Natural killer cell (primary cell): ENCODE measurements at regions not wholly inside any gene's neighbourhood (a gene's known extent, or its start where the extent isn't known, plus 50 kb on each side); places are given as distances from the start of the nearest gene placed in this dataset.

Source experiments
- ATAC-seq, 3 donors: fragments of 150-1000 bp in 2 of 3; fragments of 200-7000 bp in 1 of 3; cut with Tn5 transposase; 1 replicate in 1 of 3; 2 replicates in 2 of 3; pipeline ENCODE4 v1.10.0; 2021; ENCODE audit warnings: mild to moderate bottlenecking in 2 of 3, moderate library complexity in 2 of 3
- DNase-seq, 2 donors: peaks; one replicate each; pipeline versions ENCODE4 v3.0.0 to v3.0.0-alpha.2; 2013 to 2021; ENCODE audit warnings: mixed read lengths in 1 of 2
- H3K27ac ChIP-seq: one replicate; pipeline ENCODE4 v1.5.1; 2013; ENCODE audit warnings: mild to moderate bottlenecking, low read length
- H3K27me3 ChIP-seq: one replicate; pipeline ENCODE4 v1.6.1; 2013; ENCODE audit warnings: low read length; ENCODE audit not compliant: control insufficient read depth, insufficient read depth
- H3K36me3 ChIP-seq: one replicate; pipeline ENCODE4 v1.6.1; 2013; ENCODE audit warnings: low read length; ENCODE audit not compliant: control insufficient read depth, insufficient read depth
- H3K4me1 ChIP-seq: one replicate; pipeline ENCODE4 v1.6.1; 2013; ENCODE audit warnings: low read length; ENCODE audit not compliant: control insufficient read depth, insufficient read depth
- H3K4me3 ChIP-seq: one replicate; pipeline ENCODE4 v1.5.1; 2013; ENCODE audit warnings: low read length
- H3K9me3 ChIP-seq: one replicate; pipeline ENCODE4 v1.6.1; 2013; ENCODE audit warnings: low read length; ENCODE audit not compliant: control insufficient read depth, insufficient read depth
- H3K27ac Mint-ChIP-seq, 2 donors: one replicate each; pipeline ENCODE4 v1.8.0; 2022; ENCODE audit warnings: mild to moderate bottlenecking in 2 of 2, mixed read lengths in 2 of 2, moderate library complexity in 1 of 2
- H3K27me3 Mint-ChIP-seq, 2 donors: one replicate each; pipeline ENCODE4 v1.8.0; 2022; ENCODE audit warnings: low read depth in 2 of 2, mixed read lengths in 2 of 2
- H3K36me3 Mint-ChIP-seq: one replicate; pipeline ENCODE4 v1.8.0; 2022; ENCODE audit warnings: mixed read lengths
- H3K4me1 Mint-ChIP-seq, 2 donors: one replicate each; pipeline ENCODE4 v1.8.0; 2022; ENCODE audit warnings: mixed read lengths in 2 of 2
- H3K4me3 Mint-ChIP-seq: one replicate; pipeline ENCODE4 v1.8.0; 2022; ENCODE audit warnings: mild to moderate bottlenecking, moderate library complexity, mixed read lengths
- H3K9me3 Mint-ChIP-seq, 2 donors: one replicate each; pipeline ENCODE4 v1.8.0; 2022; ENCODE audit warnings: mixed read lengths in 2 of 2
- WGBS: methylation state at CpG from one replicate; pipeline ENCODE4 v1.1.7; 2013; ENCODE audit warnings: missing lambda C conversion rate; ENCODE audit not compliant: insufficient coverage; 5-methylcytosine and 5-hydroxymethylcytosine counted together
- intact Hi-C: fragments of 100-400 bp; cut with micrococcal nuclease; formaldehyde crosslinking; loops from one replicate; pipeline ENCODE4 v1.14.2; 2022
- TF ChIP-seq, protein P1 (sequence below): fragments of 200-600 bp; IDR thresholded peaks from one replicate; pipeline ENCODE4 v1.8.0; 2022; ENCODE audit warnings: antibody characterized with exemption

DNA sequence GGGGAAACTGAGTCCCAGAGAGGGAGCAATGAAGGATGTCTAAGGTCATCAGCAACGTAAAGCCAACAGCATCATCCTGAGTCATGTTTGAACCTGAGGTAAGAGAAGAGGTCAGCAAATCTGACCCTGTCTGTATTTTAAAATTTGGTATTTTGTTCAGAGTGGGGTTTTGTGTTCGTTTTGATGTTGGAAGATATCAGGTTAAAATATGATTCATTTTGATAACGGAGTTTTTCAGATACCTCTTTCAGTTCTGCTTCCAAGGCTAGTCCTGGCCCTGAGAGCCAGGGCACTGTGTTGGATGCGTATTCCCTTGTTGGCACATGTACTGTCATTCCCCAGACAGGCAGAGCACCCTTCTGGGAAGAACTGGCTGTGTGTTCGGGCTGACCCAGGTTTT, 291.0 kb downstream of the NSG2 start:
- H3K36me3 Mint-ChIP-seq, result no peaks in the 10 kb centered on the region
- Histone ChIP-seq H3K4me1 (no peaks in the 10 kb centered on the region), H3K36me3 (no peaks in the 10 kb centered on the region), H3K27ac (no peak overlapping the region), H3K9me3 (no peaks in the 10 kb centered on the region), H3K4me3 (no peak overlapping the region), H3K27me3 (peaks cover 8% of the 10 kb centered on the region)
- no peak overlapping the region for H3K4me3 Mint-ChIP-seq
- TF ChIP-seq, protein P1, sequence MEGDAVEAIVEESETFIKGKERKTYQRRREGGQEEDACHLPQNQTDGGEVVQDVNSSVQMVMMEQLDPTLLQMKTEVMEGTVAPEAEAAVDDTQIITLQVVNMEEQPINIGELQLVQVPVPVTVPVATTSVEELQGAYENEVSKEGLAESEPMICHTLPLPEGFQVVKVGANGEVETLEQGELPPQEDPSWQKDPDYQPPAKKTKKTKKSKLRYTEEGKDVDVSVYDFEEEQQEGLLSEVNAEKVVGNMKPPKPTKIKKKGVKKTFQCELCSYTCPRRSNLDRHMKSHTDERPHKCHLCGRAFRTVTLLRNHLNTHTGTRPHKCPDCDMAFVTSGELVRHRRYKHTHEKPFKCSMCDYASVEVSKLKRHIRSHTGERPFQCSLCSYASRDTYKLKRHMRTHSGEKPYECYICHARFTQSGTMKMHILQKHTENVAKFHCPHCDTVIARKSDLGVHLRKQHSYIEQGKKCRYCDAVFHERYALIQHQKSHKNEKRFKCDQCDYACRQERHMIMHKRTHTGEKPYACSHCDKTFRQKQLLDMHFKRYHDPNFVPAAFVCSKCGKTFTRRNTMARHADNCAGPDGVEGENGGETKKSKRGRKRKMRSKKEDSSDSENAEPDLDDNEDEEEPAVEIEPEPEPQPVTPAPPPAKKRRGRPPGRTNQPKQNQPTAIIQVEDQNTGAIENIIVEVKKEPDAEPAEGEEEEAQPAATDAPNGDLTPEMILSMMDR, result no peak
- intact Hi-C loops, result no loop called here
- 78% methylated on average over 5 of the region's 5 CpGs for WGBS
- DNase-seq (no peak), ATAC-seq (no peak)
- H3K27me3 Mint-ChIP-seq, result peaks cover 21 to 31% of the 10 kb centered on the region in 2 donors
- no peaks in the 10 kb centered on the region for H3K9me3 Mint-ChIP-seq
- H3K4me1 Mint-ChIP-seq, result no peaks in the 10 kb centered on the region
- H3K27ac Mint-ChIP-seq, result no peak overlapping the region

DNA sequence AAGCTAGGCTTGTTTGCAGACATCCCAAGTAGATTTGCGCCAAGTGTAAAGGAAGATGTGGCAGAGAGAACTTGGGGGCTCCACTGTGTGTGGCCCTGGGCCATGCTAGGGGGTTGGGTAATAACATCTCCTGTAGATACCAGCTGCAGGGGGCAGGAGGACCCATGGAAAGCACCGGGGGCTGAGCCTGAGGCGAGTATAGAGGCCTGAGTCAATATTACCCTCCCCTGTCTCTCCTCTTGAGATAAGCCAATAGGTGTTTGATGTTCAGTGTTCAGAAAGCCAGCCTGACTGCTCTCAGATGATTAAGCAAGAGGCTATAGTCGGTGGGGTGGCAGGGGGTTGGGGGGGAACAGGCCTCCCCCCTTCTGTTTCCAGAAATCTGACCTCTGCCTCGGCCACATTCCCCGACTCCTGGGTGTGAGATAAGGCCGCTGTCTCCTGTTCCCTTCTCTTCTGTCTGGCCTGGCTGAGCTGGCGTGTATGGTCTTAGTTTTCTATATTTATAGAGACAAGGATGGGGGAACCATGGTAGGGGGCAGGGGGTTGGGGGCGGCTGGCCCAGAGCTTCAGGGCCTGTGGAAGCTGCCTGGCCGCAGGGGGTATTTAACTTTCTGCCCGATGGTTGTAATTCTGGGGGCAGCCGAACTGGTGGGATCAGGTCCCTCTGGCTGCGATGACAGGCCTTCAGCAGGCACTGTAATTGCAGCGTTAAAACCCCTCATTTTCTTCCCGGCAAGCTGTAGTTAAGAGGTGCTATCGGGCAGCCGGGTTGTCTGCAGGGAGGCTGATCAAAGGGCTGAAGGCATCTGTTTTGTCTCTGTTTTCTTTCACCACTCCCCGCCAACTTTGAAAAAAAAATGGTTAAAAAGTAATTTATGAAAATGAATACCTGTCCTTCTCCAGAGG, 292.0 kb downstream of the NSG2 start:
- no peaks in the 10 kb centered on the region for H3K36me3 ChIP-seq
- no peaks in the 10 kb centered on the region for H3K9me3 Mint-ChIP-seq
- TF ChIP-seq, protein P1, result no peak
- no peaks in the 10 kb centered on the region for H3K36me3 Mint-ChIP-seq
- no peak overlapping the region for H3K4me3 ChIP-seq
- DNase-seq, result no peak
- 52% methylated on average over 15 of the region's 18 CpGs for WGBS
- H3K9me3 ChIP-seq, result no peaks in the 10 kb centered on the region
- peaks cover 8% of the 10 kb centered on the region for H3K27me3 ChIP-seq
- H3K4me3 Mint-ChIP-seq, result no peak overlapping the region
- intact Hi-C loops, result no loop called here
- H3K4me1 Mint-ChIP-seq, result no peaks in the 10 kb centered on the region
- H3K4me1 ChIP-seq, result no peaks in the 10 kb centered on the region
- peaks cover 21 to 31% of the 10 kb centered on the region in 2 donors for H3K27me3 Mint-ChIP-seq
- ATAC-seq, result no peak
- no peak overlapping the region for H3K27ac ChIP-seq
- H3K27ac Mint-ChIP-seq, result no peak overlapping the region

DNA sequence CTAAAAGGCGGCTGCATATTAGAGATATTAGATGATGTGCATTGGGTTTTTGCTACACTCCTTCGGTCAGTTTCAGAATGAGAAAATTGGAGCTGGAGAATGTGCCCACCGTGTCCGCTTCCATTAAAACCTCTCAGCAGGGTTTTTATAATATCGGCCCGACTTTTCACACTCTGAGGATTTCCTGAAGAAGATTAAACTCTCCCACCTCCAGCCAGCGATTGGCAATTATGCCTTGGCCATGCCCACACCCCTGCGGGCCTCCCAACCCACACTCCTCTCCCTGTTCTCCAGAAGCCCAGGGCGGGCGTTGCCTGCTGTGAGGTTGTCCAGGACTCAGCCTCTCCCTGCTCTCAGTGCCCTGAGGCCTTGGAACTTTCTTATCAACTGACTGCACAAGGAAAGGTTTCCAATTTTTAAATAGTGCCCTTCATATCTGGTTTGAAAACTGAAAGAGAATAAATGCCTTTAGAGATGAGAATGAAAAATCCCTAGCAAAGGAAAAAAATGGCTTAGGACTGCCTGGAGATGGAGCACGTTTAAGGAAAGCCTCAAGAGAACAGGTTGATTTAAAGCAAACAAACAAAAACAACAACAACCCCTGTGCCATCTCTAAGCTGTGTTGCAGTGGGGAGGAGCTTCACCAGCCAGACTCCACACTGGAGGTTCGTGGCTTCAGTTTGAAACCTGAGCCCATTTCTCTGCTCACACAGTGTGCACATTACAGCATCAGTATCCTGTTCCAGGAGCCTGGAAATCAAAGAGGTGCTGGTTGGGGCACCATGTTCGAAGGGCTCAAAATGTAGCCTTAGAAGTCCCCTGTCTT, 292.9 kb downstream of the NSG2 start:
- no peak for DNase-seq
- intact Hi-C loops, result no loop called here
- Histone ChIP-seq H3K27me3 (peaks cover 8% of the 10 kb centered on the region), H3K4me3 (no peak overlapping the region), H3K4me1 (no peaks in the 10 kb centered on the region), H3K36me3 (no peaks in the 10 kb centered on the region), H3K9me3 (no peaks in the 10 kb centered on the region), H3K27ac (no peak overlapping the region)
- Mint-ChIP-seq H3K27me3 (peaks cover 21 to 31% of the 10 kb centered on the region in 2 donors), H3K4me1 (no peaks in the 10 kb centered on the region), H3K4me3 (no peak overlapping the region), H3K9me3 (no peaks in the 10 kb centered on the region), H3K36me3 (no peaks in the 10 kb centered on the region), H3K27ac (no peak overlapping the region)
- no peak for ATAC-seq
- TF ChIP-seq, protein P1, result no peak
- 43% methylated on average over 13 of the region's 13 CpGs for WGBS
